Left renal cortex interstitium (tissue), 4 donors: ENCODE measurements at regions not wholly inside any gene's neighbourhood (a gene's known extent, or its start where the extent isn't known, plus 50 kb on each side); places are given as distances from the start of the nearest gene placed in this dataset.
"Not testable (repeated sequence)": the region's sequence is repeated elsewhere in the genome, so short reads cannot be mapped to it uniquely, and the experiment has no call there.

ENCODE experiments used
- DNase-seq, 4 donors: peaks; one replicate each; pipeline ENCODE4 v3.0.0-alpha.2; 2013; ENCODE audit warnings: low read depth in 4 of 4, low spot score in 2 of 4, missing footprints in 1 of 4

GRCh38 chr6:6746970-6747338, 158.4 kb downstream of the LY86 start:
- no peak for DNase-seq

GRCh38 chr6:6747371-6747770, 158.9 kb downstream of the LY86 start:
- no peak for DNase-seq

GRCh38 chr6:6748001-6748400, 159.5 kb downstream of the LY86 start:
- no peak for DNase-seq

DNA sequence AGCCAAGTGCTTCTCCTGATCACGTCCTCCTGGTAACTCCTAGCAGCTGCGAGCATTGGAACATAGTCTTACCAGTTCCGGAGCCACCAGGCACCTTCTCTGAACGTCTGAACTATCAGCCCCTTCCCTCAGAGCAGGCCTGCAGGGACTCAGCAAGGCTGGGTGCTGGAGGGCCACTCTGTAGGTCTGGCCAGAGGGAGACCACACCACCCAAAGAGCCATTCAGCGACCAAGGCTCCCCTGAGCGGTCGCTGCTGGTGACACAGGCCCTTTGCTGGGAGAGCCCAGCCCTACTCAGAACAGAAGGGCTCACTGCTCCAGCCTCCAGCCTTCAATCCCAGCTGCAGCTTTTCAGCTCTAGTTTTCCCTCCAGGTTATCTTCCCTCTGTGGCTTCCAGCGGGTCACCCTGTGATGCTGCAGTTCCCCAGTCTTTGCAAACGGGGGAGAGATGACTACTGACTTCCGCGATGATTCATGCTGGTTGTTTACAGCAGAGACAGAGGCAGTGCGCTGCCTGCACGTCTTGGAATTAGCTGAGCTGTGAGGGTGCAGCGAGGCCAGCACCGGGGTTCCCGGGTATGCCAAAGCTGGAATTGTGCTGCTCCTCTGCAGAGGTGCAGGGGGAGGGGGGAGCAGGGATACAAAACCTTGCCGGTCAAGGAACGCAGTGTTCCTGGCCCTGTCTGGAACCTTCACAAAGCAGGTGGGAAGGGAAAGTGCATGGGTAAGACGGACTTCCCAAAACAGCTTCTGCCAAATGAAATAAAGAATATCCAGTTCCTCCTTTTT, 161.4 kb downstream of the LY86 start:
- no peak for DNase-seq

DNA sequence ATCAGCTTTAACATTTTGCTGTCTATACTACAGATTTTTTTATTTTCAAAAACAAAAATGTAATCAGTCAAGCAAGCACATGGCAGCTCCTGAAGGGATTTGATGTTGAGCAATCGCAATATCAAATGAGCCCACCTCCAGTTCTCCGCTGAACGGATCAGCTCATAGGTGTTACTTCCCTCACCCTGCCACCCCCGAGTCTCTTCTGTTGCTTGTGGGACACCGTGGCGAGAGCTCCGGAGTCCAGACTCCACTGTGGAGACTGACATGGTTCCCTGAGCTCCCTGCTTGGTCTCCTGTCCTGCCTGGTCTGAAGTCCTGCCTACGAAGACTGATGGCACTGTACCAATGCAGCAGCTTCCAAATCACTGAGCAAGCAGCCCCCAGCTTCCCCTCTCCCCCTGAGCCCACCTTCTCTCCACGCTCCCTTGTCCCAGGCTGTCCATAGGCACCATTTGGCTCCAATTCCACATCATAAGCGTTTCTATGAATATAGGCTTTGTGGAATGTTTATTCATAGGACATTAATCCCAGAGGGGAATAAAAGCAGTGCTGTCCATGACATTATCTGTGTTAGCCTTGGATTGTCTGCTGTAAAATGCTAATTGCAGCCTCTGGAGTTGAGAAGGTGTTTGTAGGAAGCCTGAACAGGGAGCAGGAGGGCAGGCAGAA, 162.2 kb downstream of the LY86 start:
- DNase-seq = no peak

DNA sequence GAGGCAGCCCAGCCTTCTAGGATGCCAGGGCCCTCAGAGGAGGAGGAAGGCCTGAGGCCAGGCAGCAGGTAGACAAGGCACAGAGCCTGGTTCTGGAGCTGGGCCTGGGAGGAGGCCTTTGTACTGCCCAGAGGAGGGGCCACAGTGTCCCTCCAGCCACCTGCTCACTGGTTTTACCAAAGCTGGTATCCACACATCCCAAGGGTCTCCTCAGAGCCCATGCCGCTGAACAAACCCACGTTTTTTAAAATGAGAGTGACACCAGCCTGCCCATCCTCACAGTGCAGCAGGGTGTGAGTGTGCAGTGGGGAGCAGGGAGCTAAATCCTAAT, 162.7 kb downstream of the LY86 start:
- no peak for DNase-seq

DNA sequence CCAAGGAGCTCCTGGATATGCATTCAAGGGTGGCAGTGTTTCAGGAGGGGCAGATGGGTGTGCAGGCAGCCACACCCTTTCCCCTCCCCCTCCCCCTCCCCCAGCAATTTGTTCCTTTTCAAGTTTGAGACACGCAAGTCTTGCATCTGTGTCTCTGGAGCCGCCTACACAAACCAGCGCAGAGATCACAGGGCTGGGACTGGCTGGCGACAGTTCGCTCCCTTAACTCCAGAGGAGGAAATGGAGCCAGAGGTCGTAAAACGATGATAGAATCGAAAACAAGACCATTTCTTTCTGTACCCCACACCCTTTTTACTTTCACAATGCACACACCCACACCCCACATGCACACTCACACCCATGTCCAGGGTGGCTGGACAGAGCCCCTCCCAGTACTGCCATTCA, 163.1 kb downstream of the LY86 start:
- no peak for DNase-seq

DNA sequence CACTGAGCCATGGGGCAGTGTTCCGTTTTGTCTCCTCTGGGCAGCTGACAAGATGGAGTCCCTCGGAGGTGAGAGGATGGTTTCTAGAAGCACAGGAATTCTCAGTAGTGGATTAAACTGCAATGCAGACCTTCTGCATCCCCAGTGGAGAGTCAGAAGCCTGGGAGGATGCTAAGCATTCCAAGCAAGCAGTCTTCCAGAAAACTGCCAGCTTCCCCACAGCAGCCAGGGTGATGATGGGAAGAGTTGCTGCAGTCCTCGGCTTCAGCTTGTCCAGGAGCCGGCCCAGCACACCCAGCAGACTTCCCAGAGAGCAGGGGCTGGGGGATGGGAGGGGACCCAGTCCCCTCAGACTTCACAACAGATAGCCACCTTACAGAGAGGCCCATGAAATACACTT, 163.6 kb downstream of the LY86 start:
- DNase-seq = no peak

DNA sequence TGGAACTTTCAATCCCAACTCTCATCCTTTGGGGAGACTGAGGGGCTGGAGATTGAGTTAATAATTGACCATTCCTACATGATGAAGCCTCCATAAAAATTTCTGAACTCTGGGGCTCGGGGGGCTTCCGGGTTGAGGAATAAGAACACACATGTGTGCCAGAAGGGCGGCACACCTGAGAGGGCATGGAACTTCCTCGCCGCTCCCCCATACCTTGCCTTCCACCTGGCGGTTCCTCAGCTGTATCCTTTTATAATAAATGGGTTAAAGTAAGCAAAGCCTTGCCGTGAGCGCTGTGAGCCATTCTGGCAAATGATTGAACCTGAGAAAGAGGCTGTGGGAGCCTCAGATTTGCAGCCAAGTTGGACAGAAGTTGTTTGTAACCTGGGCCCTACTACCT, 164.8 kb downstream of the LY86 start:
- no peak for DNase-seq

DNA sequence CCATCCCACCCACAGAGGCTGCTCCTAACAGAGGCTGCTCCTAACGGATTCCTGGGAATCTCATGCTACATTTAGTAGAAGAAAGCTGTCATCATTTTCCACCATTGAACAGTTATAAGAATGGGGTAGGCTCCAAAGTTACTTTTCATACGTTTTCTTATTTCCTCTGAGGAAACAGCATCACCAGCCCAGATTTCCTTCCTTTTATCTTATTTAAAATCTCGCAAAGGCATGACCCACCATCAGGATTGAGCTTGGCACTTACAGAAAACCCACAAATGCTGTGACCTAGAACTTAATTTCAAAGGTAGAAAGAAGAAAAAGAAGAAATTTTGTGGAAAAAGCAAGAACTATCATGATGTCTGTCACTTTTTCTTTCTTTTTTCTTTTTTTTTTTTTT, 168.0 kb downstream of the LY86 start:
- no peak for DNase-seq

- DNase-seq = no peak
Observed at GRCh38 chr6:6758546-6758914, 170.0 kb downstream of the LY86 start.

DNA sequence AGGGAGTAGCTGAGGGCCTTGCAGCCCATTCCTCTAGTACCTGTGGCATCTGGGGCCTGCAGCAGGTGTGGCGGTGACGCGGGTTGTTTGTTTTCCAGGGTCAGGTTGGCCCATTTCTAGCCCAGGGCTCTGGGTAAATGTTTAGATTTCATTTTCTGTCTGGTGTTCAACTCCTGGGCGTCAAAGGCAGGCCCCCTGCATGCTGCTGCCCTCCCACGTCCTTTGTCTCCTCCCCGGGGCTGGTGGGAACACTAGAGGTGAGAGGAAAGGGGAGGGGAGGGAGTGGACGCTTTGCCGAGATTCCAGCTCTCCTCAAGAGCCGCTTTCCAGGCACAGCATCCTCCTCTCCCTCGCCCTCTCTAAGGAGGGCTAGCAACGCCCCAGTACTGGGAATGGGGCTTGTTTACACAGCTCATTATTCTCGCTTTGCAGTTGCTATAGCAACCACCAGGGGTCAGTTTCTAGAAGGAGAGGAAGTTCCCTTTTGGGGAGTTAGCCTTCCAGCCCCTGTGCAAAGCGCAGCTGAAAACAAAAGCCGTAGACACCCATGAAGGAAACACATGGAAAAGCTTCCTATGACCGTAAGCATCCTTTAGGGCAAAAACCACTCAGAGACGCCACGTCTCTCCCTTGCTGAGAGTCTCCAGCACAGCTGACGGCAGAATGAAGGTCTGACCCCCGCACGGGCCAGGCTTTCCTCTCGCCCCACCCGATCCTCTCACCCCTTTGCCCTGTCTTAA, 170.6 kb downstream of the LY86 start:
- peak in 2 of 4 donors; percentile 67 to 81 for DNase-seq

- no peak for DNase-seq
Observed at GRCh38 chr6:6760002-6760401, 171.5 kb downstream of the LY86 start.

DNA sequence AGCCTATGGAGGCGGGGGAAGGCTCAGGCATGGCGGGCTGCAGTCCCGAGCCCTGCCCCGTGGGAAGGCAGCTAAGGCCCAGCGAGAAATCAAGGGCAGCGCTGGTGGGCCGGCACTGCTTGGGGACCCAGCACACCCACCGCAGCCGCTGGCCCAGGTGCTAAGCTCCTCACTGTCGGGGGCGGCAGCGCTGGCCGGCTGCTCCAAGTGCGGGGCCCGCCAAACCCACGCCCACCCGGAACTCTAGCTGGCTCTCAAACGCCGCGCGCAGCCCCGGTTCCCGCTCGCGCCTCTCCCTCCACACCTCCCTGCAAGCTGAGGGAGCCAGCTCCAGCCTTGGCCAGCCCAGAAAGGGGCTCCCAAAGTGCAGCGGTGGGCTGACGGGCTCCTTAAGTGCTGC, 174.0 kb downstream of the LY86 start:
- DNase-seq = not testable (repeated sequence)

GRCh38 chr6:6764764-6765434, 176.4 kb downstream of the LY86 start:
- DNase-seq = no peak

DNA sequence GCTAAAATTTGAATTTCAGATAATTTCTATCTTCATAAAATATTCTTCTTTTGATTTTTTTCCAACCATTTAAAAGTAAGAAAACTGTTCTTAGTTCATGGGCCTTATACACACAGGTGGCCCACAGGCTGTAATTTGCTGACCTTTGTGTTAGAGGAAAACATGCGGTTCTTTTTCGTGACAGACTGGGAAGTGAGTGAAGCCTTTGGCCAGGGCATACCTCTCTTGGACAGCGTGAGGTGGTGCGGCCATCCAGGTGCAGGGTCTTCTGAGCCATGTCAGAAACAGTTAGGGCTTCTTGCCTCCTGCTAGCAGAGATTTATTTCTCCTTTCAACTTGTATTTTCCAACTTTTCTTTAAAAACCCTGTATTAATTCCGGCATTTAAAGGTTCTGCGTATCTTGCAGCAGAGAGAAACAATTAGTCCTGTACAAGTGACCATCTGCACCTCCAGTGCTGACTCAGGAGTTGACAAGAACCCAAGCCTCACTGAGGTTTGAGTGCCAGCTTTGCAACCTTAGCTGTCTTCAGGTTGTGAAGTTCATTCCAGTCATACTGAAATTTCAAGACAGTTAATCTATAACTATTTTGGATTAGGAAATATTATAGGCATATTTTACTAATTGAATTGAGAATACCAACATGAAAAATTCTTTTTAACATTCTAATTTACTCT, 177.8 kb downstream of the LY86 start:
- no peak for DNase-seq

DNA sequence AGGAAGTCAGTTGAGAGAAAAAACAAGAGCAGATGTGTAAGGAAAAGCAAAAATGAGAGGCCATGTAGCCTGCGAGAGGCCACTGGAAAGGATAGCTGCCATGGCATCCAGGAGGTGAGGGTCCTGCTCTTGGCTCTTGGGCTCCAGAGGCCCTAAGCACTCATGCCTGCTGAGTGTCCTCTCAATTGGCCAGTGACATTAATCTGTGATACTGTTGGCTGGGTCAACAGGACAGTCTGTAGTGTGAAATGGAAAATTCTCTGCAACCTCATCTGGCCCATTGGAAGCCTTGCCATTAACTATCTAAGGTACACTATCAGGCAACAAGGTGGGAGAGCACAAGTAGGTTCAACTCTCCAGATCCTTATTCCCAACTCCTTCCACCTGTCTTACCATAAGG, 180.9 kb downstream of the LY86 start:
- DNase-seq = no peak

GRCh38 chr6:6771224-6771945, 182.9 kb downstream of the LY86 start:
- no peak for DNase-seq

DNA sequence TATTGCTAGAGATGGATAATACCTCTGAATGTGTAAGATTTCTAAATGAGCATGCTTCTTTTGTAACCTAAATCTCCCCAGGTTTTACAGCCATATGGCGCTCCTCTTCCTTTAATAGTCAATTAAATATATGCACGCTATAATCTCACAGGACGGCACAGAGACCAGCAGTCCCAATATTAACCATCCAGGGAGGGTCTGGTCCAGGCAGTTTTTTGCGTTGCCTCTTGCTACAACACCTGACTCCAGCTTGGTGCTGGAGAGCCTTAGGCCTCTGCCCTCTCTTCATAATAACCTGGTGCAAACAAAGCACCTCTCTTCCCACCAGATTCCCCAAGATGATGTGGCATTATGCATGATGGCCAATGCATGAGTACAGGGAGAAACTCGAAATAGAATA, 183.4 kb downstream of the LY86 start:
- DNase-seq = no peak

GRCh38 chr6:6772751-6773150, 184.2 kb downstream of the LY86 start:
- DNase-seq = no peak
